Skeletal muscle satellite cell (primary cell): ENCODE measurements at regions not wholly inside any gene's neighbourhood (a gene's known extent, or its start where the extent isn't known, plus 50 kb on each side); places are given as distances from the start of the nearest gene placed in this dataset.

Source experiments
- H3K27me3 ChIP-seq: 2 replicates; pipeline ENCODE4 v1.7.0; 2013; ENCODE audit warnings: low read length; ENCODE audit not compliant: control insufficient read depth, insufficient read depth
- H3K36me3 ChIP-seq: 2 replicates; pipeline ENCODE4 v1.7.0; 2013; ENCODE audit warnings: mild to moderate bottlenecking, control low read depth, low read length; ENCODE audit not compliant: insufficient read depth
- H3K4me1 ChIP-seq: 2 replicates; pipeline ENCODE4 v1.7.0; 2013; ENCODE audit warnings: low read length; ENCODE audit not compliant: control insufficient read depth, insufficient read depth
- H3K4me2 ChIP-seq: 2 replicates; pipeline ENCODE4 v1.7.0; 2013; ENCODE audit warnings: mild to moderate bottlenecking, low read length
- H3K4me3 ChIP-seq: 2 replicates; pipeline ENCODE4 v1.7.0; 2013; ENCODE audit warnings: low read length
- H3K9ac ChIP-seq: 2 replicates; pipeline ENCODE4 v1.7.0; 2013; ENCODE audit warnings: mild to moderate bottlenecking, low read depth, low read length, moderate library complexity
- H3K9me3 ChIP-seq: replicated peaks from 2 replicates; pipeline ENCODE4 v1.7.0; 2013; ENCODE audit warnings: mild to moderate bottlenecking, control low read depth, low read length

- Histone ChIP-seq H3K4me2 (no peak overlapping the region), H3K27me3 (no peaks in the 10 kb centered on the region), H3K9me3 (peaks cover 9% of the 10 kb centered on the region), H3K4me1 (no peaks in the 10 kb centered on the region), H3K4me3 (no peak overlapping the region), H3K9ac (no peak overlapping the region), H3K36me3 (no peaks in the 10 kb centered on the region)
Measured at GRCh38 chr18:38444971-38445803, 879.6 kb upstream of the CELF4 start.

GRCh38 chr18:38427736-38428135 is 862.1 kb upstream of the CELF4 start:
- Histone ChIP-seq H3K4me2 (no peak overlapping the region), H3K4me3 (no peak overlapping the region), H3K9me3 (peaks cover 5% of the 10 kb centered on the region), H3K36me3 (no peaks in the 10 kb centered on the region), H3K9ac (no peak overlapping the region), H3K4me1 (no peaks in the 10 kb centered on the region), H3K27me3 (no peaks in the 10 kb centered on the region)

GRCh38 chr18:38427234-38427633 is 861.6 kb upstream of the CELF4 start:
- Histone ChIP-seq H3K4me3 (no peak overlapping the region), H3K27me3 (no peaks in the 10 kb centered on the region), H3K4me2 (no peak overlapping the region), H3K9me3 (peaks cover under 1% of the 10 kb centered on the region), H3K9ac (no peak overlapping the region), H3K36me3 (no peaks in the 10 kb centered on the region), H3K4me1 (no peaks in the 10 kb centered on the region)

- peaks cover 3% of the 10 kb centered on the region for H3K9me3 ChIP-seq
- no peak overlapping the region for H3K9ac ChIP-seq
- no peaks in the 10 kb centered on the region for H3K36me3 ChIP-seq
- no peaks in the 10 kb centered on the region for H3K27me3 ChIP-seq
- H3K4me1 ChIP-seq: no peaks in the 10 kb centered on the region
- H3K4me2 ChIP-seq: no peak overlapping the region
- H3K4me3 ChIP-seq: no peak overlapping the region
Measured at GRCh38 chr18:38421872-38422615, 856.4 kb upstream of the CELF4 start.

GRCh38 chr18:38421021-38421420 is 855.4 kb upstream of the CELF4 start:
- H3K9ac ChIP-seq: no peak overlapping the region
- no peak overlapping the region for H3K4me3 ChIP-seq
- H3K9me3 ChIP-seq: peaks cover 3% of the 10 kb centered on the region
- no peak overlapping the region for H3K4me2 ChIP-seq
- no peaks in the 10 kb centered on the region for H3K27me3 ChIP-seq
- no peaks in the 10 kb centered on the region for H3K4me1 ChIP-seq
- H3K36me3 ChIP-seq: no peaks in the 10 kb centered on the region

- Histone ChIP-seq H3K4me1 (no peaks in the 10 kb centered on the region), H3K4me3 (no peak overlapping the region), H3K9me3 (peaks cover 3% of the 10 kb centered on the region), H3K36me3 (no peaks in the 10 kb centered on the region), H3K4me2 (no peak overlapping the region), H3K27me3 (no peaks in the 10 kb centered on the region), H3K9ac (no peak overlapping the region)
Measured at GRCh38 chr18:38420611-38421010, 855.0 kb upstream of the CELF4 start.

- Histone ChIP-seq H3K4me1 (no peaks in the 10 kb centered on the region), H3K27me3 (no peaks in the 10 kb centered on the region), H3K4me3 (no peak overlapping the region), H3K9ac (no peak overlapping the region), H3K9me3 (no peaks in the 10 kb centered on the region), H3K4me2 (no peak overlapping the region), H3K36me3 (no peaks in the 10 kb centered on the region)
Measured at GRCh38 chr18:38415811-38416210, 850.2 kb upstream of the CELF4 start.

- no peak overlapping the region for H3K4me2 ChIP-seq
- no peaks in the 10 kb centered on the region for H3K27me3 ChIP-seq
- no peak overlapping the region for H3K9ac ChIP-seq
- H3K4me3 ChIP-seq: no peak overlapping the region
- H3K9me3 ChIP-seq: no peaks in the 10 kb centered on the region
- H3K4me1 ChIP-seq: no peaks in the 10 kb centered on the region
- H3K36me3 ChIP-seq: no peaks in the 10 kb centered on the region
Measured at GRCh38 chr18:38413193-38413592, 847.6 kb upstream of the CELF4 start.

GRCh38 chr18:38406607-38407006 is 841.0 kb upstream of the CELF4 start:
- H3K27me3 ChIP-seq: no peaks in the 10 kb centered on the region
- no peak overlapping the region for H3K4me2 ChIP-seq
- H3K36me3 ChIP-seq: no peaks in the 10 kb centered on the region
- H3K4me1 ChIP-seq: no peaks in the 10 kb centered on the region
- H3K4me3 ChIP-seq: no peak overlapping the region
- H3K9ac ChIP-seq: no peak overlapping the region
- no peaks in the 10 kb centered on the region for H3K9me3 ChIP-seq

GRCh38 chr18:38402509-38402908 is 836.9 kb upstream of the CELF4 start:
- Histone ChIP-seq H3K9me3 (no peaks in the 10 kb centered on the region), H3K36me3 (no peaks in the 10 kb centered on the region), H3K27me3 (no peaks in the 10 kb centered on the region), H3K4me1 (no peaks in the 10 kb centered on the region), H3K9ac (no peak overlapping the region), H3K4me3 (no peak overlapping the region), H3K4me2 (no peak overlapping the region)

GRCh38 chr18:38397094-38397493 is 831.5 kb upstream of the CELF4 start:
- H3K9me3 ChIP-seq: peaks cover 4% of the 10 kb centered on the region
- H3K4me2 ChIP-seq: no peak overlapping the region
- H3K36me3 ChIP-seq: no peaks in the 10 kb centered on the region
- H3K4me3 ChIP-seq: no peak overlapping the region
- no peak overlapping the region for H3K9ac ChIP-seq
- H3K27me3 ChIP-seq: no peaks in the 10 kb centered on the region
- H3K4me1 ChIP-seq: no peaks in the 10 kb centered on the region

- Histone ChIP-seq H3K27me3 (no peaks in the 10 kb centered on the region), H3K4me1 (no peaks in the 10 kb centered on the region), H3K9me3 (peaks cover 6% of the 10 kb centered on the region), H3K36me3 (no peaks in the 10 kb centered on the region), H3K9ac (no peak overlapping the region), H3K4me3 (no peak overlapping the region), H3K4me2 (no peak overlapping the region)
Measured at GRCh38 chr18:38386146-38386545, 820.5 kb upstream of the CELF4 start.
